ENCODE measurements at regions not wholly inside any gene's neighbourhood (a gene's known extent, or its start where the extent isn't known, plus 50 kb on each side); places are given as distances from the start of the nearest gene placed in this dataset.

DNA sequence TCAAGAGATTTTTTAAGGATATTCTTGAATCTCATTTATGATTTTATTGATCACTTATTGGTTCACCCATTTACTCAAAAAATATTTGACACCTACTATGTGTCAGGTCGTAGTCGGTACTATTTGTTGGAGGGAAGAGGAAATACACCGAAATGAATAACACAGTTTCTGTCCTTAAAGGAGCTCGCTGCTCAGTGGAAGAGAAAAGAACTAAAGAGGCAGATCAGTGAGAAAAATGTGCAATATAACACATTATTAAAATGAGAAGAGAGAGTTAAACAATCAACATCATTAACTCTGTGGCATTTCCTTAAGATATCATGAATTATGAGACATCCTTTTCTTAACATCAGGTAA, 56.1 kb upstream of the ADAMTS9 start:
- Histone ChIP-seq H3K9me3 (no peaks in the 10 kb centered on the region), H3K27ac (no peak overlapping the region), H3K36me3 (no peaks in the 10 kb centered on the region), H3K27me3 (no peaks in the 10 kb centered on the region), H3K4me1 (ENCODE audit: control insufficient read depth in 1 of 2, insufficient read depth in 1 of 2, low read depth in 1 of 2, low read length in 1 of 2) (no peaks in the 10 kb centered on the region), H3K4me3 (ENCODE audit: low read depth in 1 of 2, low read length in 1 of 2) (no peak overlapping the region)
- TF ChIP-seq CTCF (IDR thresholded peaks at IDR 0.05), result no peak

DNA sequence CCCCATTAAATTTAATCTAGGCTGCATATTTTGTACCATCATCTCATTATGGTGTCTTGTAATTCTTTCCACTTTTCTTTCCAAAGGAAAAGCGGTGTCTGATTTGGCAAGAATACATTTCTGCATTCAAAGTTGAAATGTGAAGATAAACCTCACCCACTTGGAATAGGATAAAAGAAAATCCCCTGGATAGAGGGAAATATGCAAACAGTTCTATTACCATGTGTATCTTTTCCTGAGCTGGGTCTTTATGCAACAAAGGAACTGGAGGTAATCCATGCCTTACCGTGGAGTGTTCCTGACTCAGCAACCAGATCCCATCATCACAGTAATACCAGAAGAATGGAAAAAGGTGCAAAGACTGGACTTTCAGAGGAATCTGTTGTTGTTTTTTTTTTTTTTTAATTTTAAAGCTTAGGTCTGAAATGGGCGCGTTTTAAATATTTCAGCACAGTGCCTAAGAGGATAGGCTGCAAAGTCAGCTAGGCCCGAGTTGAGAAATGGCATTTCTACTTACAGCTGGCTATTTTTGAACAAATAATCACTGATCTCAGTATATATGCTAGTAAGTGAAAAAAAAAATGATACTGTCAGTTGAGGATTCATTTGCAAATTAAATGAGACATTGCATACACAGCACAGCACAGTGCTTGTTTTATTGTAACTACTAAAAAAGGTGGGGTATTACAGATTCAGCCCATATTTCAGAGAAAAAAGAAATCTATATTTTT, 55.5 kb upstream of the ADAMTS9 start:
- no peaks in the 10 kb centered on the region for H3K4me1 ChIP-seq (ENCODE audit: control insufficient read depth in 1 of 2, insufficient read depth in 1 of 2, low read depth in 1 of 2, low read length in 1 of 2)
- H3K36me3 ChIP-seq, result no peaks in the 10 kb centered on the region
- H3K9me3 ChIP-seq, result no peaks in the 10 kb centered on the region
- no peak overlapping the region for H3K27ac ChIP-seq
- H3K27me3 ChIP-seq, result no peaks in the 10 kb centered on the region
- no peak for TF ChIP-seq CTCF (IDR thresholded peaks at IDR 0.05)
- no peak overlapping the region for H3K4me3 ChIP-seq (ENCODE audit: low read depth in 1 of 2, low read length in 1 of 2)

DNA sequence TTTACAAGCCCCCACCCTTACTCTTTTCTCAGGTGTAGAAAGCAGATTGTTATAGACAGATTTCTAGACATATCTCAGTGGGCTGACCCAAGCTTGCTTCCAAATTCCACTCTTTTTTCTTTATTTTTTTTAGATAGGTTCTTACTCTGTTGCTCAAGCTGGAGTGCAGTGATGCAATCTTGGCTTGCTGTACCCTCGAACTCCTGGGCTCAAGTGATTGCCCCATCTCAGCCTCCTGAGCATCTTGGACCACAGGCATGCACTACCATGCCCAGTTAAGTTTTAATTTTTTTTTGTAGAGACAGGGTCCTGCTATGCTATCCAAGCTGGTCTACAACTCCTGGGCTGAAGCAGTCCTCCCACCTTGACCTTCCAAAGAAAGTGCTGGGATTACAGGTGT, 53.5 kb upstream of the ADAMTS9 start:
- no peak overlapping the region for H3K4me3 ChIP-seq (ENCODE audit: low read depth in 1 of 2, low read length in 1 of 2)
- no peaks in the 10 kb centered on the region for H3K4me1 ChIP-seq (ENCODE audit: control insufficient read depth in 1 of 2, insufficient read depth in 1 of 2, low read depth in 1 of 2, low read length in 1 of 2)
- H3K27ac ChIP-seq, result no peak overlapping the region
- H3K9me3 ChIP-seq, result no peaks in the 10 kb centered on the region
- H3K36me3 ChIP-seq, result no peaks in the 10 kb centered on the region
- TF ChIP-seq CTCF (IDR thresholded peaks at IDR 0.05), result no peak
- no peaks in the 10 kb centered on the region for H3K27me3 ChIP-seq

- Histone ChIP-seq H3K9me3 (no peaks in the 10 kb centered on the region), H3K4me1 (ENCODE audit: control insufficient read depth in 1 of 2, insufficient read depth in 1 of 2, low read depth in 1 of 2, low read length in 1 of 2) (no peaks in the 10 kb centered on the region), H3K4me3 (ENCODE audit: low read depth in 1 of 2, low read length in 1 of 2) (no peak overlapping the region), H3K36me3 (no peaks in the 10 kb centered on the region), H3K27me3 (no peaks in the 10 kb centered on the region), H3K27ac (no peak overlapping the region)
- TF ChIP-seq CTCF (IDR thresholded peaks at IDR 0.05), result no peak
These were observed 52.3 kb upstream of the ADAMTS9 start for GRCh38 chr3:64739971-64740631.

Measured in neutrophil (primary cell).